ENCODE measurements at regions not wholly inside any gene's neighbourhood (a gene's known extent, or its start where the extent isn't known, plus 50 kb on each side); places are given as distances from the start of the nearest gene placed in this dataset.

GRCh38 chr1:208681878-208682663, 437.9 kb upstream of the PLXNA2 start:
- H3K36me3 ChIP-seq (ENCODE audit: low read length) = no peaks in the 10 kb centered on the region
- H3K9ac ChIP-seq (ENCODE audit: low read length) = no peak overlapping the region
- TF ChIP-seq EZH2phosphoT487 (conservative IDR thresholded peaks at IDR 0.05; ENCODE audit: low read length) = no peak
- TF ChIP-seq CTCF (IDR thresholded peaks at IDR 0.05; ENCODE audit: insufficient read depth, low read length, poor library complexity, severe bottlenecking) = no peak
- no peaks in the 10 kb centered on the region for H3K27me3 ChIP-seq (ENCODE audit: low read length)
- H3K4me2 ChIP-seq (ENCODE audit: low read depth, low read length, poor library complexity, severe bottlenecking) = no peak overlapping the region
- H3K9me2 ChIP-seq (replicated peaks; ENCODE audit: insufficient read depth, low read length) = no peaks in the 10 kb centered on the region
- no peak overlapping the region for H3K4me3 ChIP-seq (ENCODE audit: insufficient read depth, low read length, poor library complexity, severe bottlenecking)
- no peak overlapping the region for H3K27ac ChIP-seq (ENCODE audit: low read depth, low read length)
- no peaks in the 10 kb centered on the region for H4K20me1 ChIP-seq (ENCODE audit: low read depth, low read length)
- H3K9me3 ChIP-seq (ENCODE audit: insufficient read depth, low read length) = no peaks in the 10 kb centered on the region
- H3K79me2 ChIP-seq (ENCODE audit: insufficient read depth, low read length) = no peaks in the 10 kb centered on the region
- no peak overlapping the region for H2AFZ ChIP-seq (ENCODE audit: low read depth, low read length, severe bottlenecking)
- H3F3A ChIP-seq (ENCODE audit: insufficient read depth) = no peaks in the 10 kb centered on the region

GRCh38 chr1:208682664-208683013, 438.5 kb upstream of the PLXNA2 start:
- H3K36me3 ChIP-seq (ENCODE audit: low read length) = no peaks in the 10 kb centered on the region
- no peaks in the 10 kb centered on the region for H3K9me3 ChIP-seq (ENCODE audit: insufficient read depth, low read length)
- H3K79me2 ChIP-seq (ENCODE audit: insufficient read depth, low read length) = no peaks in the 10 kb centered on the region
- H3K9me2 ChIP-seq (replicated peaks; ENCODE audit: insufficient read depth, low read length) = no peaks in the 10 kb centered on the region
- no peaks in the 10 kb centered on the region for H3K27me3 ChIP-seq (ENCODE audit: low read length)
- no peak overlapping the region for H3K4me3 ChIP-seq (ENCODE audit: insufficient read depth, low read length, poor library complexity, severe bottlenecking)
- TF ChIP-seq EZH2phosphoT487 (conservative IDR thresholded peaks at IDR 0.05; ENCODE audit: low read length) (no peak), CTCF (IDR thresholded peaks at IDR 0.05; ENCODE audit: insufficient read depth, low read length, poor library complexity, severe bottlenecking) (no peak)
- H4K20me1 ChIP-seq (ENCODE audit: low read depth, low read length) = no peaks in the 10 kb centered on the region
- no peak overlapping the region for H2AFZ ChIP-seq (ENCODE audit: low read depth, low read length, severe bottlenecking)
- H3K27ac ChIP-seq (ENCODE audit: low read depth, low read length) = no peak overlapping the region
- H3F3A ChIP-seq (ENCODE audit: insufficient read depth) = no peaks in the 10 kb centered on the region
- no peak overlapping the region for H3K4me2 ChIP-seq (ENCODE audit: low read depth, low read length, poor library complexity, severe bottlenecking)
- no peak overlapping the region for H3K9ac ChIP-seq (ENCODE audit: low read length)

- H3F3A ChIP-seq (ENCODE audit: insufficient read depth) = no peaks in the 10 kb centered on the region
- no peak overlapping the region for H3K4me2 ChIP-seq (ENCODE audit: low read depth, low read length, poor library complexity, severe bottlenecking)
- no peaks in the 10 kb centered on the region for H3K36me3 ChIP-seq (ENCODE audit: low read length)
- H3K27me3 ChIP-seq (ENCODE audit: low read length) = no peaks in the 10 kb centered on the region
- no peak overlapping the region for H3K27ac ChIP-seq (ENCODE audit: low read depth, low read length)
- H3K9me2 ChIP-seq (replicated peaks; ENCODE audit: insufficient read depth, low read length) = no peaks in the 10 kb centered on the region
- H2AFZ ChIP-seq (ENCODE audit: low read depth, low read length, severe bottlenecking) = no peak overlapping the region
- H4K20me1 ChIP-seq (ENCODE audit: low read depth, low read length) = no peaks in the 10 kb centered on the region
- H3K79me2 ChIP-seq (ENCODE audit: insufficient read depth, low read length) = no peaks in the 10 kb centered on the region
- no peaks in the 10 kb centered on the region for H3K9me3 ChIP-seq (ENCODE audit: insufficient read depth, low read length)
- no peak overlapping the region for H3K4me3 ChIP-seq (ENCODE audit: insufficient read depth, low read length, poor library complexity, severe bottlenecking)
- TF ChIP-seq CTCF (IDR thresholded peaks at IDR 0.05; ENCODE audit: insufficient read depth, low read length, poor library complexity, severe bottlenecking) (no peak), EZH2phosphoT487 (conservative IDR thresholded peaks at IDR 0.05; ENCODE audit: low read length) (no peak)
- no peak overlapping the region for H3K9ac ChIP-seq (ENCODE audit: low read length)
Observed at GRCh38 chr1:208683141-208683540, 439.0 kb upstream of the PLXNA2 start.

Measured in SU-DHL-6 (cell line).